ENCODE measurements at regions not wholly inside any gene's neighbourhood (a gene's known extent, or its start where the extent isn't known, plus 50 kb on each side); places are given as distances from the start of the nearest gene placed in this dataset.
A peak's percentile ranks its signal among the peaks of the same experiment; 100 is the strongest.

DNA sequence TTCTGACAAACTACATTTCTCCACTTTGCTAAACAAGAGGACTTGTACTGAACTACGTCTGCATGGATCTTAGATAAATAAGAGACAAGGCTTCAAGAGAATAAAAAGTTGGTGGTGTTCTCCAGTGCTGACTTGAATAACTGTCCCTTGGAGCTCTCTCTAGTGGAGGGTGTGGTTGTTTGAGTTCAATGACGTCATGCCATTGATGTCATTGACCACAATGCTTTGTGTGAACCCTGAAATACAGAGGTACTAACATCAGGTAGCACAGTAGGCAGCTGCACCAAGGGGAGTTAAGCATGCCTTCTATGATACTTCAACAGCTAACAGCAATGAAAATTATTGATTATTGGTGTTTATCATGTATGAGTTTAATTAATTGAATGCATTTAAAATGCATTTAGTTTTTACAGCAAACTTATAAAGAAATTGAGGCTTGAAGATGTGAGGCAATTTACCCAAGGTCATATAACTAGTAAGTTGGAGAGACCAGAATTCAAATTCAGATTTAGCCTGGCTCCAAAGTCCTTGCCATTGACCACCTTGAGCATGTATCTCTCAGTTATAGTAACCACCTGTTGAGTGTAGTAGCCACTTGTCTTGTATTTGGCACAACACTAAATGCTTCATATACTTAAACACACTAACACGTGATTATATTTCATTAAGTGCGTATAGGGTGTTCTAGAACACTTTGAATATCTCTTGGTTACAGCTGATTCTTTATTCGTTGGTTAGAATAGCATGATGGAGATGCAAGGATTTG is 126.0 kb upstream of the ANKRD28 start:
- TF ChIP-seq, protein P1, sequence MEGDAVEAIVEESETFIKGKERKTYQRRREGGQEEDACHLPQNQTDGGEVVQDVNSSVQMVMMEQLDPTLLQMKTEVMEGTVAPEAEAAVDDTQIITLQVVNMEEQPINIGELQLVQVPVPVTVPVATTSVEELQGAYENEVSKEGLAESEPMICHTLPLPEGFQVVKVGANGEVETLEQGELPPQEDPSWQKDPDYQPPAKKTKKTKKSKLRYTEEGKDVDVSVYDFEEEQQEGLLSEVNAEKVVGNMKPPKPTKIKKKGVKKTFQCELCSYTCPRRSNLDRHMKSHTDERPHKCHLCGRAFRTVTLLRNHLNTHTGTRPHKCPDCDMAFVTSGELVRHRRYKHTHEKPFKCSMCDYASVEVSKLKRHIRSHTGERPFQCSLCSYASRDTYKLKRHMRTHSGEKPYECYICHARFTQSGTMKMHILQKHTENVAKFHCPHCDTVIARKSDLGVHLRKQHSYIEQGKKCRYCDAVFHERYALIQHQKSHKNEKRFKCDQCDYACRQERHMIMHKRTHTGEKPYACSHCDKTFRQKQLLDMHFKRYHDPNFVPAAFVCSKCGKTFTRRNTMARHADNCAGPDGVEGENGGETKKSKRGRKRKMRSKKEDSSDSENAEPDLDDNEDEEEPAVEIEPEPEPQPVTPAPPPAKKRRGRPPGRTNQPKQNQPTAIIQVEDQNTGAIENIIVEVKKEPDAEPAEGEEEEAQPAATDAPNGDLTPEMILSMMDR (IDR thresholded peaks at IDR 0.05; ENCODE audit: insufficient read depth, low read depth, low read length), result no peak
- H3K4me3 ChIP-seq (ENCODE audit: low read depth, low read length), result no peak overlapping the region
- no peak for DNase-seq (ENCODE audit: low read depth)

DNA sequence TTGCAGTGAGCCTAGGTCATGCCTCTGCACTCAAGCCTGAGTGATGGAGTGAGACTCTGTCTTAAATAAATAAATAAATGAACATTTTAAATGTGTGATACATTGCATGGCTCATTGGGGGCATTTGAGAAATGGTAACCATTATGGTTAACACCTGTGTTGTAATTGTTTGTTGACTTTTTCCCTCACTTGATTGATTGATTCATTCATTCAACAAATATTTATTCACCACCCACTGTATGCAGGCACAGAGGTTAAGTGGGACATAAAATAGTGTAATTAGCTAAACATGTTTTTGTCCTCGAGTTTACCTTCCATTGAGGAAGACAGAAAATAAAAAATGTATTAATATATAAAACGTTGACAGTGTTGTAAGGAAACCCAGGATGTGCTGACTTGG is 127.1 kb upstream of the ANKRD28 start:
- TF ChIP-seq, protein P1 (IDR thresholded peaks at IDR 0.05; ENCODE audit: insufficient read depth, low read depth, low read length), result no peak
- no peak overlapping the region for H3K4me3 ChIP-seq (ENCODE audit: low read depth, low read length)
- no peak for DNase-seq (ENCODE audit: low read depth)

DNA sequence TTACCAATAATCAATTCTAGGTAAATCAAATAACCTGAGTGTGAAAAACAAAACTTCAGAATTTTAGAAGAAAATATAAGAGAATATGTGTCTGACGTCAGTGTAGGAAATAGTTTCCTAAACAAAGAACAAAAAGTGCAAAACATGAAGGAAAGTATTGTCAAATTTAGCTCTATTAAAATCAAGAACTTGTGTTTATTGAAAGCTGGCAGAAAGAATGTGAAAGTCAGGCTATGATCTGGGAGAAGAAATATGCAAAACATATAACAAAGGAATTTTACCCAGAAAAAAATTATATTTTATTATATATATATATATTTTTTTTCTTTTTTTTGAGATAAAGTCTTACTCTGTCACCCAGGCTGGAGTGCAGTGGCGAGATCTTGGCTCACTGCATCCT is 129.1 kb upstream of the ANKRD28 start:
- TF ChIP-seq, protein P1 (IDR thresholded peaks at IDR 0.05; ENCODE audit: insufficient read depth, low read depth, low read length), result no peak
- H3K4me3 ChIP-seq (ENCODE audit: low read depth, low read length), result no peak overlapping the region
- peak; percentile 38 for DNase-seq (ENCODE audit: low read depth)

DNA sequence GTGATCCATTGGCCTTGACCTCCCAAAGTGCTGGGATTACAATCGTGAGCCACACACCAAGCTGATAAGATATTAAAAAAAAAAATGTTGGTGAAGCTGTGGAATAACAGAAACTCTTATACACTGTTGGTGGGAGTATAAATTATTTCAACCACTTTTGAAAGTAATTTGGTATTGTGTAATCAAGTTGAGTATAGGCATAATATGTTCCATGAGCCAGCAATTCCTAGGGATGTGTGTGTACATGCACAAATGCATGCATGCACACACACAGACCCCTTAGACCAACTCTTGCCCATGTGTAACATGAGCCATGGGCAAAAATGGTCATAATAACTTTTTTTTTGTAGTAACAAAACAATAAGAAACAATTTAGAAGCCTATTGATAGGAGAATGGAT is 130.2 kb upstream of the ANKRD28 start:
- H3K4me3 ChIP-seq (ENCODE audit: low read depth, low read length), result no peak overlapping the region
- DNase-seq (ENCODE audit: low read depth), result no peak
- TF ChIP-seq, protein P1 (IDR thresholded peaks at IDR 0.05; ENCODE audit: insufficient read depth, low read depth, low read length), result no peak

DNA sequence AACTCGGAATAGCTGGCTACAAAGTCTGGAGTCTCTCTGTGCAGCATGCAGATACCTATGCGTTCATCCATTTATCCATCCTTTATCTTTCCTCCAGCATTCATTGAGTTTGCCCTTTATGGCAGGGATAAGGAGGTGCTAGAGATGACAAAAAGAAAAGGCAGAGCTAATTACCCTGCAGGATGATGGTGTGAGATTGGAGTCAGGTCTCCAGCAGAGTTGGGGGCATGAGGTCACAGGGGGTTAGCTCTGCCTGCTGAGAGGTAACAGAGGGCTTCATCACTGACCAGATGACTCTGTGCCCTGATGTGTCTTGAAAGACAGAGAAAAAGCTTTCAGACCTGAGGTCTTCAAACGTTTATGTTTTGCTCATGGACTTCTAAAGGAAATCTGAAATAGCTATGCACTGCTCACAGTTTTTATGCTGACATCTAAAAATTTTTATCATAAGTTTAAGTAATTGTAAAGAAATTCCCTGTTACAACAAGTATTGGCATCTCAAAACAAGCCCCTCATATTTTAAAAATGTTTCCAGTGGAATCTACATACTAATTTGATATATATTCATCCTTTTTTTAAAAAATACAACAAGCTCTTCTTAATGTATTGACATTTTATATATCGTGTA is 132.3 kb upstream of the ANKRD28 start:
- DNase-seq (ENCODE audit: low read depth), result no peak
- no peak overlapping the region for H3K4me3 ChIP-seq (ENCODE audit: low read depth, low read length)
- TF ChIP-seq, protein P1 (IDR thresholded peaks at IDR 0.05; ENCODE audit: insufficient read depth, low read depth, low read length), result no peak

DNA sequence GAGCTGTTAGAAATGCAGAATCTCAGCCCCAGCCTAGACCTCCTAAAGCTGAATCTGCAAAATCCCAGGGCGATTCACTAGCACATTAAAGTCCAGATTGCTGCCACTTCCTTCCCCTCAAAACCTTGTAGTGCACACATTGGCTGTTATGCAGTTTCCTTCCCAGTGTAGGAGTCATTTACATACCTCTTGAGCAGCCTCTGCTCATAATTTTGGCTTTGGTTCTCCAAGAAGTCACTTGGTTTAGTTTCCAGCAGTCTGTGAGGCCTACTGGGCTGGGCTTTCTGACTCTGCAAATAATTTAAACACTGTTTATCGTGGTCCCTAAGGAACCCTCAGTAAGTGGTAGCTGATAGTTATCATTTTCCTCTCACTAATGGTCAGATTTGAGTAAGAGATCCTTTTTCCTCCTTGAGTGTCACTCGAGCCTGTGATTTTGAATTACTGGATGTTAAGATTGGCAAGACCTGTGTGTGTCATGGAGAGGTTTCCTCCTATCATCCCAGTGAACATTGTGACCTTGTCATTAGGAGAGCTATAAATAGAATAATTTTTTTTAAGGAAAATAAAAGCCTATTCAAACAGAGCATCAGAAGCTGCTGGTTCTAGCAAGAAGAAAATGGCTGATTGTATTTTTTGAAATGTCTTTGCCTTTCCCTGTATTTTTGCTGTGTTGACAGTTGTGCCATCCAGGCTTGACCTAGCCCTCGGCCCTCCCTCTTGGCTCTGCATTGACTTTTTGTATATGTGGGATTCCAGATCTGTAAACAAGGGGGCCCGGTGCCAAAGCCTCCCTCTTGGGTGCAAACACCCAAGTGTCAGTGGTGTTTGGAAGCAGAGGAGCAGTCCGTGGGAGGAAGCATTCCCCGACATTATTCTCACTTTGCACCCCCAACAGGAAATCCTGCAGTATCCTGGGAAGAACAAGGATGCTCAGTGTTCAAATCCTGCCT is 134.8 kb upstream of the ANKRD28 start:
- no peak overlapping the region for H3K4me3 ChIP-seq (ENCODE audit: low read depth, low read length)
- TF ChIP-seq, protein P1 (IDR thresholded peaks at IDR 0.05; ENCODE audit: insufficient read depth, low read depth, low read length), result no peak
- DNase-seq (ENCODE audit: low read depth), result no peak

Measured in fibroblast of villous mesenchyme (primary cell).